Duodenal mucosa (tissue), 2 donors: ENCODE measurements at regions not wholly inside any gene's neighbourhood (a gene's known extent, or its start where the extent isn't known, plus 50 kb on each side); places are given as distances from the start of the nearest gene placed in this dataset.

Experiments
- H3K27ac ChIP-seq: one replicate; pipeline ENCODE4 v1.7.0; 2013; ENCODE audit warnings: low read depth, low read length
- H3K27me3 ChIP-seq, 2 donors: one replicate each; pipeline ENCODE4 v1.7.0; 2013; ENCODE audit warnings: low read length in 2 of 2, control low read depth in 1 of 2; ENCODE audit not compliant: insufficient read depth in 2 of 2, control insufficient read depth in 1 of 2
- H3K36me3 ChIP-seq, 2 donors: one replicate each; pipeline ENCODE4 v1.7.0; 2013; ENCODE audit warnings: low read length in 2 of 2, control low read depth in 1 of 2; ENCODE audit not compliant: insufficient read depth in 2 of 2, control insufficient read depth in 1 of 2
- H3K4me1 ChIP-seq, 2 donors: one replicate each; pipeline ENCODE4 v1.7.0; 2013; ENCODE audit warnings: low read length in 2 of 2, control low read depth in 1 of 2; ENCODE audit not compliant: insufficient read depth in 2 of 2, control insufficient read depth in 1 of 2
- H3K4me3 ChIP-seq, 2 donors: one replicate each; pipeline ENCODE4 v1.7.0; 2013; ENCODE audit warnings: low read length in 2 of 2, low read depth in 1 of 2
- H3K9ac ChIP-seq, 2 donors: one replicate each; pipeline ENCODE4 v1.7.0; 2013; ENCODE audit warnings: low read length in 2 of 2, low read depth in 1 of 2
- H3K9me3 ChIP-seq, 2 donors: one replicate each; pipeline ENCODE4 v1.7.0; 2013; ENCODE audit warnings: low read length in 2 of 2, control low read depth in 1 of 2; ENCODE audit not compliant: control insufficient read depth in 1 of 2

- H3K27ac ChIP-seq = no peak overlapping the region
- no peak overlapping the region for H3K4me3 ChIP-seq
- H3K27me3 ChIP-seq = no peaks in the 10 kb centered on the region
- no peaks in the 10 kb centered on the region for H3K9me3 ChIP-seq
- H3K36me3 ChIP-seq = no peaks in the 10 kb centered on the region
- no peaks in the 10 kb centered on the region for H3K4me1 ChIP-seq
- H3K9ac ChIP-seq = no peak overlapping the region
Observed at GRCh38 chr3:87627316-87627715, 350.9 kb upstream of the POU1F1 start.

- H3K27me3 ChIP-seq = no peaks in the 10 kb centered on the region
Observed at GRCh38 chr3:87626546-87626945, 350.2 kb upstream of the POU1F1 start.

DNA sequence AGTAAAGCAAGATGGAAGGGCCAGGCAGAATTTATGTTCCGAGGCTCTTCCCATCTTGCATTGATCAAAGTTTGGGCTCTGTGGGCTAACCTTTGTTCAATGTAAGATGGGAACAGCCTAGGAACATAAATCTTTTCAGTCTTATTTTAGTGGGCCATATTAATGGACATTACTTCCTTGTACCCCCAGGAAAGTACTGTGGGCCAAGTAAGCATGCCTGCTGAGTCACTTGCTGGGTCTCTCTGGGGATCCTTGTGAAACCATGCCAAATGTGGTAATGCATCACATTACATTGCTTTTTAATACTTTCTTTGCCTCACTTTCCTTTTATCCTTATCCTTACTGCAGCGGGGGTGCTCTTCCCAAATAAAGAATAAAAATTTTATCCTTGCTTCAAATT lies 349.5 kb upstream of the POU1F1 start:
- H3K9ac ChIP-seq = no peak overlapping the region
- no peaks in the 10 kb centered on the region for H3K9me3 ChIP-seq
- H3K27ac ChIP-seq = no peak overlapping the region

More at GRCh38 chr3:87626546-87626945, 350.2 kb upstream of the POU1F1 start:
- Histone ChIP-seq H3K9me3 (no peaks in the 10 kb centered on the region), H3K36me3 (no peaks in the 10 kb centered on the region), H3K27ac (no peak overlapping the region), H3K9ac (no peak overlapping the region), H3K4me3 (no peak overlapping the region), H3K4me1 (no peaks in the 10 kb centered on the region)

GRCh38 chr3:87624860-87625259 lies 348.5 kb upstream of the POU1F1 start:
- Histone ChIP-seq H3K27me3 (no peaks in the 10 kb centered on the region), H3K9me3 (no peaks in the 10 kb centered on the region), H3K27ac (no peak overlapping the region), H3K36me3 (no peaks in the 10 kb centered on the region), H3K4me3 (no peak overlapping the region), H3K9ac (no peak overlapping the region), H3K4me1 (no peaks in the 10 kb centered on the region)

More for the DNA sequence above, 349.5 kb upstream of the POU1F1 start:
- H3K4me1 ChIP-seq = no peaks in the 10 kb centered on the region
- no peak overlapping the region for H3K4me3 ChIP-seq
- no peaks in the 10 kb centered on the region for H3K27me3 ChIP-seq
- no peaks in the 10 kb centered on the region for H3K36me3 ChIP-seq

- Histone ChIP-seq H3K36me3 (no peaks in the 10 kb centered on the region), H3K27ac (no peak overlapping the region), H3K4me3 (no peak overlapping the region), H3K27me3 (no peaks in the 10 kb centered on the region), H3K4me1 (no peaks in the 10 kb centered on the region), H3K9me3 (no peaks in the 10 kb centered on the region), H3K9ac (no peak overlapping the region)
Observed at GRCh38 chr3:87621667-87622066, 345.3 kb upstream of the POU1F1 start.

GRCh38 chr3:87615506-87615905 lies 339.1 kb upstream of the POU1F1 start:
- Histone ChIP-seq H3K27ac (no peak overlapping the region), H3K27me3 (no peaks in the 10 kb centered on the region), H3K36me3 (no peaks in the 10 kb centered on the region), H3K9me3 (peaks cover 9 to 20% of the 10 kb centered on the region in 2 donors), H3K9ac (no peak overlapping the region), H3K4me1 (no peaks in the 10 kb centered on the region), H3K4me3 (no peak overlapping the region)

- H3K4me1 ChIP-seq = no peaks in the 10 kb centered on the region
- no peaks in the 10 kb centered on the region for H3K36me3 ChIP-seq
- no peak overlapping the region for H3K9ac ChIP-seq
- H3K4me3 ChIP-seq = no peak overlapping the region
- no peak overlapping the region for H3K27ac ChIP-seq
- no peaks in the 10 kb centered on the region for H3K27me3 ChIP-seq
- H3K9me3 ChIP-seq = peaks cover 9 to 20% of the 10 kb centered on the region in 2 donors
Observed at GRCh38 chr3:87614998-87615397, 338.6 kb upstream of the POU1F1 start.

GRCh38 chr3:87607234-87607633 lies 330.9 kb upstream of the POU1F1 start:
- no peak overlapping the region for H3K9ac ChIP-seq
- H3K4me3 ChIP-seq = no peak overlapping the region

GRCh38 chr3:87595798-87596197 lies 319.4 kb upstream of the POU1F1 start:
- Histone ChIP-seq H3K27ac (no peak overlapping the region), H3K9ac (no peak overlapping the region), H3K9me3 (peaks cover 0 to 2% of the 10 kb centered on the region in 2 donors), H3K4me1 (no peaks in the 10 kb centered on the region), H3K4me3 (no peak overlapping the region), H3K36me3 (no peaks in the 10 kb centered on the region), H3K27me3 (no peaks in the 10 kb centered on the region)

More at GRCh38 chr3:87607234-87607633, 330.9 kb upstream of the POU1F1 start:
- Histone ChIP-seq H3K4me1 (no peaks in the 10 kb centered on the region), H3K27ac (no peak overlapping the region), H3K36me3 (no peaks in the 10 kb centered on the region), H3K9me3 (peaks cover 0 to 7% of the 10 kb centered on the region in 2 donors), H3K27me3 (no peaks in the 10 kb centered on the region)

GRCh38 chr3:87581240-87581639 lies 304.9 kb upstream of the POU1F1 start:
- no peak overlapping the region for H3K27ac ChIP-seq
- no peak overlapping the region for H3K4me3 ChIP-seq
- H3K9ac ChIP-seq = no peak overlapping the region

DNA sequence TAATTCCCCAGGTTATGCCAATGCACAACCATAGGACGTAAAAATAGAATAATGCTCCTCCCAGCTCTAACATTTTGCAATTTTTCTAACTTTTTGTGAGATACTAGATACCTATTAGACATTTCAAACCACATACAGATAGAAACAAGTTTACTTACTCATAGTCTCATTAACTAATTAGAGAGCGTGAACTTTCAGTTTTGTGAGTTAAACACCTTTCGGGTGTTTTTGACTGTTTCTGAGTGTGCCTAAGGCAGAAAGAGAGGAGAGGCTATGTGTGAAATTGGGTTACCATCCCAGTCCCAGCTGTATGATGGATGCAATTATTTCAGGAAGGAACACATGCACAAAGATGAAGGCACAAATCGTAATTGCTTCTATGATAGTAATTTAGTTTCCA lies 300.4 kb upstream of the POU1F1 start:
- H3K27me3 ChIP-seq = no peaks in the 10 kb centered on the region
- H3K27ac ChIP-seq = no peak overlapping the region
- no peaks in the 10 kb centered on the region for H3K9me3 ChIP-seq
- no peaks in the 10 kb centered on the region for H3K4me1 ChIP-seq
- H3K9ac ChIP-seq = no peak overlapping the region
- H3K36me3 ChIP-seq = no peaks in the 10 kb centered on the region
- no peak overlapping the region for H3K4me3 ChIP-seq

More at GRCh38 chr3:87581240-87581639, 304.9 kb upstream of the POU1F1 start:
- Histone ChIP-seq H3K27me3 (no peaks in the 10 kb centered on the region), H3K36me3 (no peaks in the 10 kb centered on the region), H3K4me1 (no peaks in the 10 kb centered on the region), H3K9me3 (no peaks in the 10 kb centered on the region)
